ENCODE measurements at regions not wholly inside any gene's neighbourhood (a gene's known extent, or its start where the extent isn't known, plus 50 kb on each side); places are given as distances from the start of the nearest gene placed in this dataset.

- H3K36me3 ChIP-seq (ENCODE audit: insufficient read depth): no peaks in the 10 kb centered on the region
- no peaks in the 10 kb centered on the region for H4K20me1 ChIP-seq (ENCODE audit: insufficient read depth)
- H3K27ac ChIP-seq: no peak overlapping the region
- no peak overlapping the region for H2AFZ ChIP-seq (ENCODE audit: low read depth)
- H3K4me2 ChIP-seq: no peak overlapping the region
- H3K4me3 ChIP-seq (IDR thresholded peaks at IDR 0.05; ENCODE audit: insufficient read depth, low read depth, low read length): no peak overlapping the region
- no peak overlapping the region for H3K9ac ChIP-seq
- H3K79me2 ChIP-seq (ENCODE audit: insufficient read depth, low read depth): no peaks in the 10 kb centered on the region
- H3K27me3 ChIP-seq (ENCODE audit: insufficient read depth, low read depth): no peaks in the 10 kb centered on the region
- TF ChIP-seq CTCF (conservative IDR thresholded peaks at IDR 0.05; ENCODE audit: low read depth, low read length): no peak
- no peaks in the 10 kb centered on the region for H3K4me1 ChIP-seq (ENCODE audit: low read depth, poor library complexity, severe bottlenecking)
Measured at GRCh38 chr1:170789063-170789462, 125.1 kb downstream of the PRRX1 start.

- no peak overlapping the region for H3K9ac ChIP-seq
- H3K27me3 ChIP-seq (ENCODE audit: insufficient read depth, low read depth): no peaks in the 10 kb centered on the region
- H3K4me3 ChIP-seq (IDR thresholded peaks at IDR 0.05; ENCODE audit: insufficient read depth, low read depth, low read length): no peak overlapping the region
- H3K27ac ChIP-seq: no peak overlapping the region
- no peaks in the 10 kb centered on the region for H3K36me3 ChIP-seq (ENCODE audit: insufficient read depth)
- no peak for TF ChIP-seq CTCF (conservative IDR thresholded peaks at IDR 0.05; ENCODE audit: low read depth, low read length)
- no peaks in the 10 kb centered on the region for H3K79me2 ChIP-seq (ENCODE audit: insufficient read depth, low read depth)
- H4K20me1 ChIP-seq (ENCODE audit: insufficient read depth): no peaks in the 10 kb centered on the region
- H3K4me1 ChIP-seq (ENCODE audit: low read depth, poor library complexity, severe bottlenecking): no peaks in the 10 kb centered on the region
- no peak overlapping the region for H2AFZ ChIP-seq (ENCODE audit: low read depth)
- no peak overlapping the region for H3K4me2 ChIP-seq
Measured at GRCh38 chr1:170790175-170790574, 126.2 kb downstream of the PRRX1 start.

- H3K9ac ChIP-seq: no peak overlapping the region
- no peak overlapping the region for H3K4me2 ChIP-seq
- no peaks in the 10 kb centered on the region for H4K20me1 ChIP-seq (ENCODE audit: insufficient read depth)
- H3K4me3 ChIP-seq (IDR thresholded peaks at IDR 0.05; ENCODE audit: insufficient read depth, low read depth, low read length): no peak overlapping the region
- no peak overlapping the region for H2AFZ ChIP-seq (ENCODE audit: low read depth)
- no peaks in the 10 kb centered on the region for H3K4me1 ChIP-seq (ENCODE audit: low read depth, poor library complexity, severe bottlenecking)
- H3K27me3 ChIP-seq (ENCODE audit: insufficient read depth, low read depth): no peaks in the 10 kb centered on the region
- no peaks in the 10 kb centered on the region for H3K79me2 ChIP-seq (ENCODE audit: insufficient read depth, low read depth)
- H3K27ac ChIP-seq: no peak overlapping the region
- TF ChIP-seq CTCF (conservative IDR thresholded peaks at IDR 0.05; ENCODE audit: low read depth, low read length): no peak
- H3K36me3 ChIP-seq (ENCODE audit: insufficient read depth): no peaks in the 10 kb centered on the region
Measured at GRCh38 chr1:170790651-170791071, 126.7 kb downstream of the PRRX1 start.

GRCh38 chr1:170791941-170792340 is 128.0 kb downstream of the PRRX1 start:
- TF ChIP-seq CTCF (conservative IDR thresholded peaks at IDR 0.05; ENCODE audit: low read depth, low read length): no peak
- Histone ChIP-seq H3K4me3 (IDR thresholded peaks at IDR 0.05; ENCODE audit: insufficient read depth, low read depth, low read length) (no peak overlapping the region), H3K9ac (no peak overlapping the region), H3K27me3 (ENCODE audit: insufficient read depth, low read depth) (no peaks in the 10 kb centered on the region), H3K4me1 (ENCODE audit: low read depth, poor library complexity, severe bottlenecking) (no peaks in the 10 kb centered on the region), H2AFZ (ENCODE audit: low read depth) (no peak overlapping the region), H3K4me2 (no peak overlapping the region), H4K20me1 (ENCODE audit: insufficient read depth) (no peaks in the 10 kb centered on the region), H3K79me2 (ENCODE audit: insufficient read depth, low read depth) (no peaks in the 10 kb centered on the region), H3K36me3 (ENCODE audit: insufficient read depth) (no peaks in the 10 kb centered on the region), H3K27ac (no peak overlapping the region)

Data from KMS-11 (cell line).